Mesodermal cell (in vitro differentiated cells): ENCODE measurements at regions not wholly inside any gene's neighbourhood (a gene's known extent, or its start where the extent isn't known, plus 50 kb on each side); places are given as distances from the start of the nearest gene placed in this dataset.

Experiments
- H3K27ac ChIP-seq: 2 replicates; pipeline ENCODE4 v1.7.0; 2013; ENCODE audit warnings: mild to moderate bottlenecking, low read depth, low read length, moderate library complexity; ENCODE audit not compliant: severe bottlenecking
- H3K36me3 ChIP-seq: 2 replicates; pipeline ENCODE4 v1.7.1; 2013; ENCODE audit warnings: mild to moderate bottlenecking, low read length, moderate library complexity; ENCODE audit not compliant: control insufficient read depth, insufficient read depth
- H3K4me1 ChIP-seq: one replicate; pipeline ENCODE4 v1.7.1; 2013; ENCODE audit warnings: mild to moderate bottlenecking, low read length; ENCODE audit not compliant: insufficient read depth, control insufficient read depth, poor library complexity, severe bottlenecking
- H3K4me3 ChIP-seq: 2 replicates; pipeline ENCODE4 v1.7.0; 2013; ENCODE audit warnings: low read length, control low read depth, mild to moderate bottlenecking; ENCODE audit not compliant: insufficient read depth, poor library complexity, severe bottlenecking; ENCODE audit errors: extremely low read depth
- H3K9me3 ChIP-seq: 2 replicates; pipeline ENCODE4 v1.7.1; 2013; ENCODE audit warnings: mild to moderate bottlenecking, low read length, moderate library complexity; ENCODE audit not compliant: control insufficient read depth
- WGBS, 2 experiments: methylation state at CpG; one replicate each; pipeline ENCODE4 v1.1.5; 2013; ENCODE audit warnings: missing lambda C conversion rate in 2 of 2; ENCODE audit not compliant: insufficient coverage in 2 of 2; 5-methylcytosine and 5-hydroxymethylcytosine counted together

DNA sequence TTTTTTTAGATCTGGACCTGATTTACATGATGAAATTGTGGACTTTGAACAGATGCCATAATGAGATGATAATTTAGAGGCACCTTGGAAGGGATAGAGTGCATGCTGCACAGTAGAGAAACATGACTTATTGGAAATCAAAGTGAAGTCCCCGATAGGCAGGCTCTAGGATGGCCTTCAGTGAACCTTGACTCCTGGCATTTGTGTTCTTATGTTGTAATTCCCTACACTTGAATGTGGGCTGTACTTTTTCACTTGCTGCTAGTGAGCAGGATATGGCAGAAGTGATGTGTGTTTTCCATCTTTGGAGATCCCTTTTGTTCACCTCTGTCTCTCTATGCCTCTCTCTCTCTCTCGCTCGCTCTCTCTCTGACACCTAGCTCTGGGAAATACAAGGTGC, 1614.6 kb downstream of the PCDH9 start:
- H3K36me3 ChIP-seq = no peaks in the 10 kb centered on the region
- H3K9me3 ChIP-seq = no peaks in the 10 kb centered on the region
- H3K4me1 ChIP-seq = no peaks in the 10 kb centered on the region
- no peak overlapping the region for H3K4me3 ChIP-seq
- 100% methylated on average over 1 of the region's 3 CpGs; no CpG with 5 or more reads in 1 of the 2 experiments for WGBS, 2 experiments
- H3K27ac ChIP-seq = no peak overlapping the region

DNA sequence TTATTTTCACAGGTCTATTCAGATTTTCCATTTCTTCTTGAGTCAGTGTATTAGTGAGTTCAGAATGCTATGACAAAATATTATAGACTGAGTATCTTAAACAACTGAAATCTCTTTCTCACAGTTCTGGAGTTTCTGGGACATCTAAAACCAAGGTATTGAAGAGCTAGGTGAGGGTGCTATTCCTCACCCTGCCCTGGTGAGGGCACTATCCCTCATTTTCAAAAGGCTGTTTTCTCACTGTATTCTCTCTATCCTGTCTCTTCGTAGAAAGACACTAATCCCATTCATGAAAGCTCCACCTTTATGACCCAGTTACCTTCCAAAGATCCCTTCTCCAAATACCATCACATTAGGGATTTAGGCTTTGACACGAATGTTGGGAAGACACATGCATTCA, 1617.1 kb downstream of the PCDH9 start:
- no peaks in the 10 kb centered on the region for H3K36me3 ChIP-seq
- H3K9me3 ChIP-seq = no peaks in the 10 kb centered on the region
- H3K4me3 ChIP-seq = no peak overlapping the region
- no peak overlapping the region for H3K27ac ChIP-seq
- H3K4me1 ChIP-seq = no peaks in the 10 kb centered on the region
- 89 to 100% methylated on average over 1 of the region's 2 CpGs for WGBS, 2 experiments

DNA sequence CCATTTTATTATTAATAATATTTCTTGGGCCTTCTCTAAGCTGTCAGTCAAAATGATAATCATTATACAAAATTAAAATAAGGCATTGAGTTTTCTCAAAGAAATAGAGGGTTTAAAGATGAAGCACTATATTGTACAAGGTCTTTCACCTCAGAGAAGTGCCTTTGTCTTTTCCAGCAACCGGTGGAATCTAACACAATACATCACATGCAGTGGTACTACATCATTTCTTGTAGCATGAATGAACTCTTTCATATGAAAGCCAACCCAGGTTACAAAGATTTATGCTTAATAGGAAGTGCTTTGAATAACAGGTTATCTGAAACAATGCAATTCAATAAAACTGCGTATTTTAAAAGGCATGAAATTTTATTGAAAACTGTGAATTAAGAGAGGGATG, 1620.8 kb downstream of the PCDH9 start:
- 100% methylated on average over 1 of the region's 2 CpGs; no CpG with 5 or more reads in 1 of the 2 experiments for WGBS, 2 experiments
- Histone ChIP-seq H3K4me3 (no peak overlapping the region), H3K36me3 (no peaks in the 10 kb centered on the region), H3K9me3 (no peaks in the 10 kb centered on the region), H3K27ac (no peak overlapping the region), H3K4me1 (no peaks in the 10 kb centered on the region)

DNA sequence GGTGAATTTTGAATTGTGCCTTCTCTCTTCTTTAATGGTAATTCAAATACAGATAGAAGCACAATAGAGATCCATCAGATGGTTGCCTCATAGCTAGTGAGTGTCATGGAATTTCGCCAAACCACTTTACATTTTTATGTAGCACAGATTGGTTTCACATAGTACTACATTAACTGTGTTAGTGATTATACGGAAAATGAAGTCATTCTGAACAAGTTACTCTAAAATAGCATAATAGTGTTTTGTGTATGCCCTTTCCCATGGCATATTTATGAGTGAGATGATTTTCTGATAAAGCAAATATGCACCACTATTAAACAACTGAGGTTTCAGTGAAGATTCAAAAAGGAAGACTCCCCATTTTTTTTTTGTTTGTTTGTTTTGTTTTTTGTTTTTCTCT, 1623.5 kb downstream of the PCDH9 start:
- H3K4me1 ChIP-seq = no peaks in the 10 kb centered on the region
- H3K27ac ChIP-seq = no peak overlapping the region
- WGBS, 2 experiments = no CpG with 5 or more reads among the region's 2 CpGs
- H3K36me3 ChIP-seq = no peaks in the 10 kb centered on the region
- no peaks in the 10 kb centered on the region for H3K9me3 ChIP-seq
- H3K4me3 ChIP-seq = no peak overlapping the region

DNA sequence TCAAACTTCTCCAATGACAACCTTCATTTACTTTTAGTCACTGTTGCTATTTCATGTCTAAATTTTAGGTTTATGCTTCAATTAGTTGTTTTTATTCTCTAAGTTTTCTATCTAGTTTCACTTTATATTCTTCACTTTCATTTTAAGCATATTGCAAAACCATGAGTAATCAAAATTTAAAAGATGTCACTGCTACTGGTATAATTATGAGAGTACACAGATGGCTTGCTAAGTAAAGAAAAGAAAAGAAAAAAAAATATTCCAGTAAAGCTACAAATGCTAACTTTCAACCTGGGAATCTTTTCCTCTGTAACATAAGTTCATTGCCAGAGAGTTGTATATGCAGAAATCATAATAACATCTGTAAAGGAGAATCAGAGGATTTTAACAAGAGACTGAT, 1624.7 kb downstream of the PCDH9 start:
- Histone ChIP-seq H3K27ac (no peak overlapping the region), H3K4me3 (no peak overlapping the region), H3K36me3 (no peaks in the 10 kb centered on the region), H3K4me1 (no peaks in the 10 kb centered on the region), H3K9me3 (no peaks in the 10 kb centered on the region)

DNA sequence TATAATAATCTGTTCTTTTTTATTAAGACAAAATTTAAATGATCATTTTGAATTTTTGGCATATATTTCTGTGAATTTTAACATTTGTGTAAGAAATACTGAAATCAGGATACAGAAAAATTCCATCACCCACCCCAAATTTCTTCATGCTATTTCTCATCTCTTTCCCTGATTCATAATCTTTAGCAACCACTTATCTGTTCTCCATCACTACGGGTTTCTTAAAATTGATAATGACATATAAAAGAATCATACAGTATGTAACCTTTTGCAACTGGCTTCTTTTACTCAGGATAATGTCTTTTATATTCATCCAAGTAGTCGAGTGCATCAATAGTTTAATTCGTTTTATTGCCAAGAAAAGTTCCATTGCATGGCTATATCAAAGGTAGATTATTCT, 1627.0 kb downstream of the PCDH9 start:
- Histone ChIP-seq H3K9me3 (no peaks in the 10 kb centered on the region), H3K4me1 (no peaks in the 10 kb centered on the region), H3K4me3 (no peak overlapping the region), H3K36me3 (no peaks in the 10 kb centered on the region), H3K27ac (no peak overlapping the region)
- WGBS, 2 experiments = no CpG with 5 or more reads among the region's 3 CpGs

DNA sequence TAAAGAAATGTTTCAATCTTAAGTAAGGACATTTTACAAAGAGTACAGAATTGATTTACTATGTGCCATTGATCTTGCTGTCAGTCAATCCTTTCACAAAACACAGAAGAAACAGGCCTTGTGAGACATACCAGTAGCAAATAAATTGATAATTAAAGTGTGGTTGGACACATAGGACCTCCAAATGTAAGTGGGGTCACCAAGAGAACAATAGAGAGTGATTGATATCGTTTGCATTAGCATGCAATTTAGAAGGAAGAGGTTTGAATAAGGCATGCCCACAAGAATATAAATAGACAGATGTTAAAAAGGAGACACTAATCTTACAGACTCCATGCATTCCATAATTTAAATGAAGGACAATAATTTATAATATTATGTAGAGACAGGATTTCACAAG, 1628.3 kb downstream of the PCDH9 start:
- H3K4me3 ChIP-seq = no peak overlapping the region
- H3K36me3 ChIP-seq = no peaks in the 10 kb centered on the region
- no peaks in the 10 kb centered on the region for H3K4me1 ChIP-seq
- no peaks in the 10 kb centered on the region for H3K9me3 ChIP-seq
- WGBS, 2 experiments = 80 to 100% methylated on average over 1 of the region's 1 CpG
- H3K27ac ChIP-seq = no peak overlapping the region

DNA sequence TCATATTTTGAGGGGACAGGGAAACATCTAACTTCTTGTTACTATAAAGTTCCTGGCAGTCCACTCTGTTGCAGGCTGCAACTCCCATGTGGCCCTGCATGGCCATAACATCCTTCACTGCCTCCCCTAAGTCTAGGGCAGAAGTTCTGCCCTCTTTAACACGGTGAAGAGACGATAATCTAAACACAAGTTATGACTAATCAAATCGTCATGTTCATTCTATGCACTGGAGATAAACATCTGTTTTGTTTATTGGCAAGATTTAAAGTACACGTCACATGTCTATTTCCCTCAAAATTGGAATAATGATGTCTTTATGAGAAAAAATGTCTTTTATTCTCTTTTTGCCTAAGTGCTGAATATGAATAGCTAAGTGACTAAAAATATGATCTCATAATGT, 1629.4 kb downstream of the PCDH9 start:
- Histone ChIP-seq H3K27ac (no peak overlapping the region), H3K36me3 (no peaks in the 10 kb centered on the region), H3K4me3 (no peak overlapping the region), H3K4me1 (no peaks in the 10 kb centered on the region), H3K9me3 (no peaks in the 10 kb centered on the region)
- WGBS, 2 experiments = 83% methylated on average over 1 of the region's 4 CpGs; no CpG with 5 or more reads in 1 of the 2 experiments

DNA sequence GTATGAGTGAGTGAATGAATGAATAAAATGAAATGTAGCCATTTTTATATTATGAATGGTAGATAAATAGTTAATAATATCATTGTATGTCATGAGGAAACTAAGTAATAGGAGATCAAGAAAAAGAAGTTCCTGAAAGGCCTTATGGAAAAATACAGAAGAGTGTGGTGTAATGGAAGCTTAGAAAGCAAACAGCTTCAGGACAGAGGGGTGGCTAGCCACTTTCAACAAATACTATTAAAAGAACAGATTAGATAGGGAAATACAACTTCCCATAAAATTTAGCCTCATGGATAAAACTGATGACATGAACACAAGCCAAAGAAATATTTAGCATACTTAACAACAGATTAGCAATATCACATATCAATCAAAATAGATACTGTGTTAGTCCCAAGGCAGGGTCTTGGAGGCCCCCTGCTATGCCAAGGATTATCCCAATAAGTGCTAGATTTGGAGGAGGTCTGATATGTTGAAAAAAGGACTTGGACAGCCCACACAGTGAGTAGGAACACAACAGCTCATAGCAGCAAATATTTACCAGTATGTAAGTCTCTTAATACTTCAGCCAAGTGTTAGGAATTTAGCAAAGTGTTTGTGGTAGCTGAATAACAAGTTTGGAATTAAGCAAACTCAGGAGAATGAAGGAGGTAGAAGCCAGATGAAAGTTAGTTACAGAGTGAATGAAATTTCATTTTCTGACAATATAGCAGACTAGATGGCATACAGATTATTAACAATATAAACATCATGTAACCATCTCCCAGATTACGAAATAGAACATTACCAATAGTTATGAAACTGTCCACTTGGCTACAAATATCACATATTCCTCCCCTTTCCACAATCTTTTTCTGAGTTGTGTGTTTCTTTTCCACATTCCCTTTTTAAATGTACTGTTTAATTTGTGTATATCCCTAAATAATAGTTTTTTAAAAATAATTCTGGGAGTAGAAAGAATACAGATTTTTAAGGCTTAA, 1632.0 kb downstream of the PCDH9 start:
- H3K4me3 ChIP-seq = no peak overlapping the region
- H3K36me3 ChIP-seq = no peaks in the 10 kb centered on the region
- H3K9me3 ChIP-seq = no peaks in the 10 kb centered on the region
- H3K27ac ChIP-seq = no peak overlapping the region
- H3K4me1 ChIP-seq = no peaks in the 10 kb centered on the region
- WGBS, 2 experiments = 100% methylated on average over 1 of the region's 1 CpG; no CpG with 5 or more reads in 1 of the 2 experiments

DNA sequence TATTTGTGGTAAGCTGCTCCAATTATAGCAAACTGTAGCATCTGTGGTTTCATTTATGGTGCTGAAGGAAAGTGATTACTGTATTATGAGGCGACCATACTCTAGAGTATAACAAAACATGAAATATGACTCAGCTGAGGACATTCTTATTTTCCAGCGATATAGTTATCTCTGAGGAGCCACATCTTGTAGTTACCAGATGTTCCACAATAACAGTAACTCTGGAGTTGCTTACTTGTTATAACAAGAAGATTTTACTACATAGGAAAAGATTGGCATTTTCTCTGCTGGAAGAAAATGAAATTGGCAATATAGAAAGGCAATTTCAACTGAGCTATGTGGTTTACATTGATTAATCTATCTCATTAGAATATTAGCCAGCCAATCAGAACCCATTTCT, 1634.2 kb downstream of the PCDH9 start:
- no CpG with 5 or more reads among the region's 2 CpGs for WGBS, 2 experiments
- no peak overlapping the region for H3K27ac ChIP-seq

DNA sequence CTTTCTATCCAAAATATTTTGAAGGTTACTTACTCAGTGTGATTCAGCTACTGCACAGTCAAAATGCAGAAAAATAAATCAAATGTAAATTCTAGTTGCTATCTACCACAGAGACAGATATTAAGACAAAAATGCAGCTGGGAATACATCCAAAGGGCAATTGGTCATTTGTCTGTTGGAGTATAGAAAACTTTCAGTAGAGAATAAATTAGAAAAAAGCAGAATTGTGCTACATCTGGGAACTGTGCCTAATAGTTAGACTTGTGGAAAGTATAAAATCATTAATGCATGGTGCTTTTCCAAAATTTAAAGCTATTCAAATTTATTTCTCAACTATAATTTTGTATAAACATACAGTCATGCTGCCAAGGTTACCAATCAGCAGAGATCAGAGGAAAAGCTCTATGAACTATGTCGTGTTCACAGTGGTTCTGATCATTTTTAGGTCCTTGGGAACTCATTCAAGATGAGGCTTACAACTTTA, 1635.8 kb downstream of the PCDH9 start:
- H3K4me1 ChIP-seq = no peaks in the 10 kb centered on the region

More for the DNA sequence above, 1634.2 kb downstream of the PCDH9 start:
- Histone ChIP-seq H3K9me3 (no peaks in the 10 kb centered on the region), H3K4me1 (no peaks in the 10 kb centered on the region), H3K36me3 (no peaks in the 10 kb centered on the region), H3K4me3 (no peak overlapping the region)

More for the DNA sequence above, 1635.8 kb downstream of the PCDH9 start:
- 80 to 100% methylated on average over 1 of the region's 1 CpG for WGBS, 2 experiments
- Histone ChIP-seq H3K9me3 (no peaks in the 10 kb centered on the region), H3K36me3 (no peaks in the 10 kb centered on the region), H3K4me3 (no peak overlapping the region), H3K27ac (no peak overlapping the region)
